ENCODE measurements at regions not wholly inside any gene's neighbourhood (a gene's known extent, or its start where the extent isn't known, plus 50 kb on each side); places are given as distances from the start of the nearest gene placed in this dataset.

DNA sequence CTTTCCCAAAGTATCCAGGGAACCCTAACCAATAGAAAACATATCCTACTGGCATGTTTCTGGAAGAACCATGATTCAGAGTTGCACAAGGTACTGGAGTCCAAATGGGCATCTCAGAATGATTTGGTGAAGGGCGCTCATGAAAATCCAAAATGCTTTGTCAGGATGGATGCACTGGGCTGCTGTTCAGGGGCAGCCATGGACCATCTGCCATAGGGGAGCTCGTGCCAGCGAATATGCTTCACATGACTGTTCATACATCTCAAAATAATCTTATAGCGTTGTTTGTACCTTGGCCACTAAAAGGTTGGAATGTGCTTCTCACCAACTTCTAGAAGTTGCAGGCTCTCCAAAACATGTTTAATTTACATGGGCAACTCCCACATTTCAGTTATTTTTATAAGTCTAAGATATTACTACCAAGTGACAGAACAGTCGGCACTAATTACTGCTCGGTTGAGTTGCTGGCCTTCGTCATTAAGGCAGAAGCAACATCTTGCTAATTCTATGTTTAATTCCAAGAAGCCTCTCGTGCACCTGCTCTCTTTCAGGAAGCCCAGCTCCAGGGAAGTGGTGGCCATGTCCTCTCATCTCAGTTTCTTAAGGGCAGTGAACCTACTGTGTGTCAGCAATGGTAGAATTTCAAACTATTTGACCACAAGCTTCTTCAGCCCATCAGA, 1497.7 kb downstream of the TBC1D22A start:
- ChIA-PET CTCF (interaction anchor here (0.5 kb wide), 1 partner anchor 168 kb away, joined by 3 read pairs; no protein-coding TSS in a partner anchor), POLR2A (no interaction called here)
- Histone ChIP-seq H3K36me3 (ENCODE audit: control insufficient read depth in 2 of 2, insufficient read depth in 1 of 2, low read length in 2 of 2) (no peaks in the 10 kb centered on the region), H3K27ac (ENCODE audit: extremely low read depth, low read depth, low read length) (no peak overlapping the region), H3K4me3 (ENCODE audit: low read depth, low read length) (no peak overlapping the region), H3K9me3 (ENCODE audit: control insufficient read depth, insufficient read depth, low read depth, low read length) (no peaks in the 10 kb centered on the region), H3K4me1 (ENCODE audit: control insufficient read depth, insufficient read depth, low read length) (peaks cover 4% of the 10 kb centered on the region)
- TF ChIP-seq ZNF138 (tag by site-specific recombination; IDR thresholded peaks at IDR 0.05; ENCODE audit: borderline replicate concordance): no peak
- no peak for TF ChIP-seq ZNF132 (tag by site-specific recombination; IDR thresholded peaks at IDR 0.05; ENCODE audit: borderline replicate concordance)
- TF ChIP-seq, protein P1, sequence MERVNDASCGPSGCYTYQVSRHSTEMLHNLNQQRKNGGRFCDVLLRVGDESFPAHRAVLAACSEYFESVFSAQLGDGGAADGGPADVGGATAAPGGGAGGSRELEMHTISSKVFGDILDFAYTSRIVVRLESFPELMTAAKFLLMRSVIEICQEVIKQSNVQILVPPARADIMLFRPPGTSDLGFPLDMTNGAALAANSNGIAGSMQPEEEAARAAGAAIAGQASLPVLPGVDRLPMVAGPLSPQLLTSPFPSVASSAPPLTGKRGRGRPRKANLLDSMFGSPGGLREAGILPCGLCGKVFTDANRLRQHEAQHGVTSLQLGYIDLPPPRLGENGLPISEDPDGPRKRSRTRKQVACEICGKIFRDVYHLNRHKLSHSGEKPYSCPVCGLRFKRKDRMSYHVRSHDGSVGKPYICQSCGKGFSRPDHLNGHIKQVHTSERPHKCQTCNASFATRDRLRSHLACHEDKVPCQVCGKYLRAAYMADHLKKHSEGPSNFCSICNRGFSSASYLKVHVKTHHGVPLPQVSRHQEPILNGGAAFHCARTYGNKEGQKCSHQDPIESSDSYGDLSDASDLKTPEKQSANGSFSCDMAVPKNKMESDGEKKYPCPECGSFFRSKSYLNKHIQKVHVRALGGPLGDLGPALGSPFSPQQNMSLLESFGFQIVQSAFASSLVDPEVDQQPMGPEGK (tag by site-specific recombination; IDR thresholded peaks at IDR 0.05): no peak
- TF ChIP-seq, protein P2, sequence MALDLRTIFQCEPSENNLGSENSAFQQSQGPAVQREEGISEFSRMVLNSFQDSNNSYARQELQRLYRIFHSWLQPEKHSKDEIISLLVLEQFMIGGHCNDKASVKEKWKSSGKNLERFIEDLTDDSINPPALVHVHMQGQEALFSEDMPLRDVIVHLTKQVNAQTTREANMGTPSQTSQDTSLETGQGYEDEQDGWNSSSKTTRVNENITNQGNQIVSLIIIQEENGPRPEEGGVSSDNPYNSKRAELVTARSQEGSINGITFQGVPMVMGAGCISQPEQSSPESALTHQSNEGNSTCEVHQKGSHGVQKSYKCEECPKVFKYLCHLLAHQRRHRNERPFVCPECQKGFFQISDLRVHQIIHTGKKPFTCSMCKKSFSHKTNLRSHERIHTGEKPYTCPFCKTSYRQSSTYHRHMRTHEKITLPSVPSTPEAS (tag by site-specific recombination; IDR thresholded peaks at IDR 0.05): no peak
- TF ChIP-seq, protein P3, sequence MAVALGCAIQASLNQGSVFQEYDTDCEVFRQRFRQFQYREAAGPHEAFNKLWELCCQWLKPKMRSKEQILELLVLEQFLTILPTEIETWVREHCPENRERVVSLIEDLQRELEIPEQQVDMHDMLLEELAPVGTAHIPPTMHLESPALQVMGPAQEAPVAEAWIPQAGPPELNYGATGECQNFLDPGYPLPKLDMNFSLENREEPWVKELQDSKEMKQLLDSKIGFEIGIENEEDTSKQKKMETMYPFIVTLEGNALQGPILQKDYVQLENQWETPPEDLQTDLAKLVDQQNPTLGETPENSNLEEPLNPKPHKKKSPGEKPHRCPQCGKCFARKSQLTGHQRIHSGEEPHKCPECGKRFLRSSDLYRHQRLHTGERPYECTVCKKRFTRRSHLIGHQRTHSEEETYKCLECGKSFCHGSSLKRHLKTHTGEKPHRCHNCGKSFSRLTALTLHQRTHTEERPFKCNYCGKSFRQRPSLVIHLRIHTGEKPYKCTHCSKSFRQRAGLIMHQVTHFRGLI (tag by site-specific recombination; IDR thresholded peaks at IDR 0.05): no peak
- TF ChIP-seq, protein P4, sequence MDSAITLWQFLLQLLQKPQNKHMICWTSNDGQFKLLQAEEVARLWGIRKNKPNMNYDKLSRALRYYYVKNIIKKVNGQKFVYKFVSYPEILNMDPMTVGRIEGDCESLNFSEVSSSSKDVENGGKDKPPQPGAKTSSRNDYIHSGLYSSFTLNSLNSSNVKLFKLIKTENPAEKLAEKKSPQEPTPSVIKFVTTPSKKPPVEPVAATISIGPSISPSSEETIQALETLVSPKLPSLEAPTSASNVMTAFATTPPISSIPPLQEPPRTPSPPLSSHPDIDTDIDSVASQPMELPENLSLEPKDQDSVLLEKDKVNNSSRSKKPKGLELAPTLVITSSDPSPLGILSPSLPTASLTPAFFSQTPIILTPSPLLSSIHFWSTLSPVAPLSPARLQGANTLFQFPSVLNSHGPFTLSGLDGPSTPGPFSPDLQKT (IDR thresholded peaks at IDR 0.05; ENCODE audit: borderline replicate concordance, low read depth, low read length): no peak
- no peak for TF ChIP-seq SALL2 (tag by site-specific recombination; IDR thresholded peaks at IDR 0.05; ENCODE audit: borderline replicate concordance)
- no peak for TF ChIP-seq KLF7 (tag by site-specific recombination; IDR thresholded peaks at IDR 0.05; ENCODE audit: borderline replicate concordance)
- TF ChIP-seq, protein P5, sequence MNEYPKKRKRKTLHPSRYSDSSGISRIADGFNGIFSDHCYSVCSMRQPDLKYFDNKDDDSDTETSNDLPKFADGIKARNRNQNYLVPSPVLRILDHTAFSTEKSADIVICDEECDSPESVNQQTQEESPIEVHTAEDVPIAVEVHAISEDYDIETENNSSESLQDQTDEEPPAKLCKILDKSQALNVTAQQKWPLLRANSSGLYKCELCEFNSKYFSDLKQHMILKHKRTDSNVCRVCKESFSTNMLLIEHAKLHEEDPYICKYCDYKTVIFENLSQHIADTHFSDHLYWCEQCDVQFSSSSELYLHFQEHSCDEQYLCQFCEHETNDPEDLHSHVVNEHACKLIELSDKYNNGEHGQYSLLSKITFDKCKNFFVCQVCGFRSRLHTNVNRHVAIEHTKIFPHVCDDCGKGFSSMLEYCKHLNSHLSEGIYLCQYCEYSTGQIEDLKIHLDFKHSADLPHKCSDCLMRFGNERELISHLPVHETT (tag by site-specific recombination; IDR thresholded peaks at IDR 0.05): no peak
- TF ChIP-seq, protein P6, sequence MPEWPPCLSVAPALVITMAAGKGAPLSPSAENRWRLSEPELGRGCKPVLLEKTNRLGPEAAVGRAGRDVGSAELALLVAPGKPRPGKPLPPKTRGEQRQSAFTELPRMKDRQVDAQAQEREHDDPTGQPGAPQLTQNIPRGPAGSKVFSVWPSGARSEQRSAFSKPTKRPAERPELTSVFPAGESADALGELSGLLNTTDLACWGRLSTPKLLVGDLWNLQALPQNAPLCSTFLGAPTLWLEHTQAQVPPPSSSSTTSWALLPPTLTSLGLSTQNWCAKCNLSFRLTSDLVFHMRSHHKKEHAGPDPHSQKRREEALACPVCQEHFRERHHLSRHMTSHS (tag by site-specific recombination; IDR thresholded peaks at IDR 0.05): no peak
- TF ChIP-seq WT1 (tag by site-specific recombination; IDR thresholded peaks at IDR 0.05): no peak
- no peak for TF ChIP-seq ZNF24 (tag by site-specific recombination; IDR thresholded peaks at IDR 0.05)
- TF ChIP-seq ZNF426 (tag by site-specific recombination; IDR thresholded peaks at IDR 0.05): no peak
- no peak for TF ChIP-seq KLF1 (tag by site-specific recombination; IDR thresholded peaks at IDR 0.05)
- TF ChIP-seq, protein P7, sequence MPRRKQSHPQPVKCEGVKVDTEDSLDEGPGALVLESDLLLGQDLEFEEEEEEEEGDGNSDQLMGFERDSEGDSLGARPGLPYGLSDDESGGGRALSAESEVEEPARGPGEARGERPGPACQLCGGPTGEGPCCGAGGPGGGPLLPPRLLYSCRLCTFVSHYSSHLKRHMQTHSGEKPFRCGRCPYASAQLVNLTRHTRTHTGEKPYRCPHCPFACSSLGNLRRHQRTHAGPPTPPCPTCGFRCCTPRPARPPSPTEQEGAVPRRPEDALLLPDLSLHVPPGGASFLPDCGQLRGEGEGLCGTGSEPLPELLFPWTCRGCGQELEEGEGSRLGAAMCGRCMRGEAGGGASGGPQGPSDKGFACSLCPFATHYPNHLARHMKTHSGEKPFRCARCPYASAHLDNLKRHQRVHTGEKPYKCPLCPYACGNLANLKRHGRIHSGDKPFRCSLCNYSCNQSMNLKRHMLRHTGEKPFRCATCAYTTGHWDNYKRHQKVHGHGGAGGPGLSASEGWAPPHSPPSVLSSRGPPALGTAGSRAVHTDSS (tag by site-specific recombination; IDR thresholded peaks at IDR 0.05): no peak
- TF ChIP-seq, protein P8, sequence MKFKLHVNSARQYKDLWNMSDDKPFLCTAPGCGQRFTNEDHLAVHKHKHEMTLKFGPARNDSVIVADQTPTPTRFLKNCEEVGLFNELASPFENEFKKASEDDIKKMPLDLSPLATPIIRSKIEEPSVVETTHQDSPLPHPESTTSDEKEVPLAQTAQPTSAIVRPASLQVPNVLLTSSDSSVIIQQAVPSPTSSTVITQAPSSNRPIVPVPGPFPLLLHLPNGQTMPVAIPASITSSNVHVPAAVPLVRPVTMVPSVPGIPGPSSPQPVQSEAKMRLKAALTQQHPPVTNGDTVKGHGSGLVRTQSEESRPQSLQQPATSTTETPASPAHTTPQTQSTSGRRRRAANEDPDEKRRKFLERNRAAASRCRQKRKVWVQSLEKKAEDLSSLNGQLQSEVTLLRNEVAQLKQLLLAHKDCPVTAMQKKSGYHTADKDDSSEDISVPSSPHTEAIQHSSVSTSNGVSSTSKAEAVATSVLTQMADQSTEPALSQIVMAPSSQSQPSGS (tag by site-specific recombination; IDR thresholded peaks at IDR 0.05; ENCODE audit: low read depth): no peak
- TF ChIP-seq, protein P9, sequence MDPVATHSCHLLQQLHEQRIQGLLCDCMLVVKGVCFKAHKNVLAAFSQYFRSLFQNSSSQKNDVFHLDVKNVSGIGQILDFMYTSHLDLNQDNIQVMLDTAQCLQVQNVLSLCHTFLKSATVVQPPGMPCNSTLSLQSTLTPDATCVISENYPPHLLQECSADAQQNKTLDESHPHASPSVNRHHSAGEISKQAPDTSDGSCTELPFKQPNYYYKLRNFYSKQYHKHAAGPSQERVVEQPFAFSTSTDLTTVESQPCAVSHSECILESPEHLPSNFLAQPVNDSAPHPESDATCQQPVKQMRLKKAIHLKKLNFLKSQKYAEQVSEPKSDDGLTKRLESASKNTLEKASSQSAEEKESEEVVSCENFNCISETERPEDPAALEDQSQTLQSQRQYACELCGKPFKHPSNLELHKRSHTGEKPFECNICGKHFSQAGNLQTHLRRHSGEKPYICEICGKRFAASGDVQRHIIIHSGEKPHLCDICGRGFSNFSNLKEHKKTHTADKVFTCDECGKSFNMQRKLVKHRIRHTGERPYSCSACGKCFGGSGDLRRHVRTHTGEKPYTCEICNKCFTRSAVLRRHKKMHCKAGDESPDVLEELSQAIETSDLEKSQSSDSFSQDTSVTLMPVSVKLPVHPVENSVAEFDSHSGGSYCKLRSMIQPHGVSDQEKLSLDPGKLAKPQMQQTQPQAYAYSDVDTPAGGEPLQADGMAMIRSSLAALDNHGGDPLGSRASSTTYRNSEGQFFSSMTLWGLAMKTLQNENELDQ (tag by site-specific recombination; IDR thresholded peaks at IDR 0.05; ENCODE audit: low read depth): no peak
- TF ChIP-seq ZFP37 (tag by site-specific recombination; IDR thresholded peaks at IDR 0.05): no peak
- no peak for TF ChIP-seq ZEB2 (tag by site-specific recombination; IDR thresholded peaks at IDR 0.05)
